ENCODE measurements at regions not wholly inside any gene's neighbourhood (a gene's known extent, or its start where the extent isn't known, plus 50 kb on each side); places are given as distances from the start of the nearest gene placed in this dataset.

DNA sequence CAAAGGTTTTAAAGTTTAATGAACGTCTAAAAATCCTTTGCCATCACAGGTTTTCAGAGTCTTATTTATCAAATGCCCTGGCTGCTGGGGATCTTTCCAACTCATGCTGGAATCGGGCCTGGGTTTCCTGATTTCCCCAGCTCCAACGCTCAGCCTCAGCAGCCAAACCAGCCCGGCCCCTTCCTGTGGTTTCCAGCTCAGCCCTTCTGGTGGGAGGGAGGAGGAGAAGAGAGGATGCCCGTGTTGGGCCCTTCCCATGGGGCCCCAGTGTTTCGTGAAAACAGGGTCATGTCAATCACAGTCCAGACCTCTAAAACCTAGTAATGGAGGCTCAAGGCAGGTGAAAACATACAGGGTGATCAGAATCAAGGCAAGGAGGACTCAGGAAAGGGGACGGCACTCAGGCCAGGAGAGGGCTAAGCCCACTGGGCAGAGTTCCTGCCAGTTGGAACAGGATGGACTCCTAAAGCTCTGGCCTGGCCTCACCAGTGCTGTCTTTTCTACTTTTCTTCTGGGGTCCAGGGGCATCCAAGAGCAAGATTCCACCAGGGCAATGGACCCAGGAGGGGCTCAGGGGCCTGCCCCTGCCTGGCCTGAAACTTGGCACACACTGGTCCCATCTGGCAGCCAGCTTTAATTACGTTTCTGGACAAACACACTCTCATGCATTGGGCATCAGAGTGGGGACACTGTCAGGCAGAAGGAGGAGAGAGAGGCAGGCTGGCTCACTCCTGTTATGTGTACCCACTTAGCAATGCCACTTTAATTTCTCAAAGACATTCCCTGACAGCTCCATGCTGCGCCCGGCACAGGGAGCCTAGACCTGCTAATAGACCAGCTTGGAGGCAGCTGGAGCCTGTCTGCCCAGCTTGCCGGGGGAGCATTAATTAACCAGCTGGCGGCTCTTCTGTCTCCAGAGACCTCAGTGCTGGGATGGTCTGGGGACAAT is 194.6 kb downstream of the FAM43A start:
- TF ChIP-seq, protein P1, sequence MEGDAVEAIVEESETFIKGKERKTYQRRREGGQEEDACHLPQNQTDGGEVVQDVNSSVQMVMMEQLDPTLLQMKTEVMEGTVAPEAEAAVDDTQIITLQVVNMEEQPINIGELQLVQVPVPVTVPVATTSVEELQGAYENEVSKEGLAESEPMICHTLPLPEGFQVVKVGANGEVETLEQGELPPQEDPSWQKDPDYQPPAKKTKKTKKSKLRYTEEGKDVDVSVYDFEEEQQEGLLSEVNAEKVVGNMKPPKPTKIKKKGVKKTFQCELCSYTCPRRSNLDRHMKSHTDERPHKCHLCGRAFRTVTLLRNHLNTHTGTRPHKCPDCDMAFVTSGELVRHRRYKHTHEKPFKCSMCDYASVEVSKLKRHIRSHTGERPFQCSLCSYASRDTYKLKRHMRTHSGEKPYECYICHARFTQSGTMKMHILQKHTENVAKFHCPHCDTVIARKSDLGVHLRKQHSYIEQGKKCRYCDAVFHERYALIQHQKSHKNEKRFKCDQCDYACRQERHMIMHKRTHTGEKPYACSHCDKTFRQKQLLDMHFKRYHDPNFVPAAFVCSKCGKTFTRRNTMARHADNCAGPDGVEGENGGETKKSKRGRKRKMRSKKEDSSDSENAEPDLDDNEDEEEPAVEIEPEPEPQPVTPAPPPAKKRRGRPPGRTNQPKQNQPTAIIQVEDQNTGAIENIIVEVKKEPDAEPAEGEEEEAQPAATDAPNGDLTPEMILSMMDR (IDR thresholded peaks at IDR 0.05; ENCODE audit: insufficient read depth, low read length, poor library complexity, severe bottlenecking), result no peak
- TF ChIP-seq EZH2phosphoT487 (conservative IDR thresholded peaks at IDR 0.05; ENCODE audit: low read length), result no peak

Measured in SU-DHL-6 (cell line).